ENCODE measurements at regions not wholly inside any gene's neighbourhood (a gene's known extent, or its start where the extent isn't known, plus 50 kb on each side); places are given as distances from the start of the nearest gene placed in this dataset.

- TF ChIP-seq, protein P1, sequence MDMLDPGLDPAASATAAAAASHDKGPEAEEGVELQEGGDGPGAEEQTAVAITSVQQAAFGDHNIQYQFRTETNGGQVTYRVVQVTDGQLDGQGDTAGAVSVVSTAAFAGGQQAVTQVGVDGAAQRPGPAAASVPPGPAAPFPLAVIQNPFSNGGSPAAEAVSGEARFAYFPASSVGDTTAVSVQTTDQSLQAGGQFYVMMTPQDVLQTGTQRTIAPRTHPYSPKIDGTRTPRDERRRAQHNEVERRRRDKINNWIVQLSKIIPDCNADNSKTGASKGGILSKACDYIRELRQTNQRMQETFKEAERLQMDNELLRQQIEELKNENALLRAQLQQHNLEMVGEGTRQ (IDR thresholded peaks at IDR 0.05) = no peak
- TF ChIP-seq CTCF (IDR thresholded peaks at IDR 0.05) (no peak), CBX2 (IDR thresholded peaks at IDR 0.05; ENCODE audit: borderline replicate concordance, low read depth) (no peak), MYC (IDR thresholded peaks at IDR 0.05; ENCODE audit: borderline replicate concordance, low read length) (no peak), SREBF2 (IDR thresholded peaks at IDR 0.05) (no peak), CHD2 (IDR thresholded peaks at IDR 0.05; ENCODE audit: low read length, partially characterized antibody) (no peak)
Observed at GRCh38 chr5:73274121-73274520, 101.1 kb downstream of the TMEM174 start.

All from A549 (cell line).